SK-N-SH treated with all-trans-retinoic acid at 6 μM for 48 hours (cell line): ENCODE measurements at regions not wholly inside any gene's neighbourhood (a gene's known extent, or its start where the extent isn't known, plus 50 kb on each side); places are given as distances from the start of the nearest gene placed in this dataset.

Experiments used
- ATAC-seq: fragments of 200-7000 bp; cut with Tn5 transposase; 3 replicates; pipeline ENCODE4 v1.9.1; 2020; ENCODE audit warnings: mild to moderate bottlenecking, moderate library complexity
- ARNTL ChIP-seq: fragments of 450-650 bp; formaldehyde crosslinking; IDR thresholded peaks from 2 replicates; pipeline ENCODE4 v1.5.0; 2020; ENCODE audit warnings: low read depth, mild to moderate bottlenecking, moderate library complexity, borderline replicate concordance
- CSDC2 ChIP-seq: fragments of 250-450 bp; sonication (Bioruptor Pico); IDR thresholded peaks from 2 replicates; pipeline ENCODE4 v1.5.0; 2020; ENCODE audit warnings: mild to moderate bottlenecking, moderate library complexity
- CSRNP3 ChIP-seq: fragments of 250-450 bp; sonication (Bioruptor Pico); IDR thresholded peaks from 2 replicates; pipeline ENCODE4 v1.5.1; 2021; ENCODE audit warnings: mild to moderate bottlenecking, moderate library complexity
- ESRRG ChIP-seq: fragments of 250-450 bp; sonication (Bioruptor Pico); IDR thresholded peaks from 2 replicates; pipeline ENCODE4 v1.6.1; 2021; ENCODE audit warnings: mild to moderate bottlenecking
- GLIS3 ChIP-seq: fragments of 250-450 bp; sonication (Bioruptor Pico); IDR thresholded peaks from 2 replicates; pipeline ENCODE4 v1.5.0; 2020; ENCODE audit warnings: mild to moderate bottlenecking, moderate library complexity
- ISL1 ChIP-seq: fragments of 250-450 bp; sonication (Bioruptor Pico); IDR thresholded peaks from 2 replicates; pipeline ENCODE4 v2.1.2; 2022; ENCODE audit warnings: mild to moderate bottlenecking, moderate library complexity
- OSR1 ChIP-seq: fragments of 250-450 bp; sonication (Bioruptor Pico); IDR thresholded peaks from 2 replicates; pipeline ENCODE4 v1.8.0; 2022; ENCODE audit warnings: moderate library complexity, mild to moderate bottlenecking, inconsistent platforms
- PPARA ChIP-seq: fragments of 250-450 bp; sonication (Bioruptor Pico); IDR thresholded peaks from 2 replicates; pipeline ENCODE4 v1.5.0; 2020; ENCODE audit warnings: mild to moderate bottlenecking, borderline replicate concordance
- RARB ChIP-seq: fragments of 250-450 bp; sonication (Bioruptor Pico); IDR thresholded peaks from 2 replicates; pipeline ENCODE4 v1.8.0; 2021; ENCODE audit warnings: mild to moderate bottlenecking, moderate library complexity
- SNAI2 ChIP-seq: fragments of 250-450 bp; sonication (Bioruptor Pico); IDR thresholded peaks from 2 replicates; pipeline ENCODE4 v1.5.0; 2020; ENCODE audit warnings: mild to moderate bottlenecking, moderate library complexity
- TCF4 ChIP-seq: fragments of 250-450 bp; sonication (Bioruptor Pico); IDR thresholded peaks from 2 replicates; pipeline ENCODE4 v1.8.0; 2021; ENCODE audit warnings: mild to moderate bottlenecking, moderate library complexity, borderline replicate concordance
- TOX ChIP-seq: fragments of 250-450 bp; sonication (Bioruptor Pico); IDR thresholded peaks from 2 replicates; pipeline ENCODE4 v1.8.0; 2021; ENCODE audit warnings: mild to moderate bottlenecking, moderate library complexity, borderline replicate concordance
- TSHZ2 ChIP-seq: fragments of 250-450 bp; sonication (Bioruptor Pico); IDR thresholded peaks from 2 replicates; pipeline ENCODE4 v1.5.0; 2020; ENCODE audit warnings: mild to moderate bottlenecking, moderate library complexity
- ZC3H10 ChIP-seq: fragments of 250-450 bp; sonication (Bioruptor Pico); IDR thresholded peaks from 2 replicates; pipeline ENCODE4 v1.5.1; 2021; ENCODE audit warnings: mild to moderate bottlenecking, moderate library complexity
- ZFP3 ChIP-seq: fragments of 250-450 bp; sonication (Bioruptor Pico); IDR thresholded peaks from 2 replicates; pipeline ENCODE4 v1.5.0; 2020; ENCODE audit warnings: mild to moderate bottlenecking, moderate library complexity
- ZFP30 ChIP-seq: fragments of 450-650 bp; formaldehyde crosslinking; IDR thresholded peaks from 2 replicates; pipeline ENCODE4 v1.5.0; 2022; ENCODE audit warnings: mild to moderate bottlenecking, moderate library complexity
- ZNF565 ChIP-seq: fragments of 450-650 bp; formaldehyde crosslinking; conservative IDR thresholded peaks from 2 replicates; pipeline ENCODE4 v1.5.0; 2020; ENCODE audit warnings: low read depth, mild to moderate bottlenecking, moderate library complexity
- ZNF70 ChIP-seq: fragments of 450-650 bp; formaldehyde crosslinking; IDR thresholded peaks from 2 replicates; pipeline ENCODE4 v1.5.0; 2020; ENCODE audit warnings: mild to moderate bottlenecking, moderate library complexity
- ZNF8 ChIP-seq: fragments of 450-650 bp; formaldehyde crosslinking; IDR thresholded peaks from 2 replicates; pipeline ENCODE4 v1.5.0; 2020; ENCODE audit warnings: mild to moderate bottlenecking, moderate library complexity
- TF ChIP-seq, protein P1 (sequence below): fragments of 250-450 bp; sonication (Bioruptor Pico); IDR thresholded peaks from 2 replicates; pipeline ENCODE4 v1.8.0; 2020; ENCODE audit warnings: mild to moderate bottlenecking, moderate library complexity, borderline replicate concordance
- TF ChIP-seq, protein P2 (sequence below): fragments of 250-450 bp; sonication (Bioruptor Pico); IDR thresholded peaks from 2 replicates; pipeline ENCODE4 v1.5.1; 2020; ENCODE audit warnings: low read depth, mild to moderate bottlenecking, moderate library complexity

DNA sequence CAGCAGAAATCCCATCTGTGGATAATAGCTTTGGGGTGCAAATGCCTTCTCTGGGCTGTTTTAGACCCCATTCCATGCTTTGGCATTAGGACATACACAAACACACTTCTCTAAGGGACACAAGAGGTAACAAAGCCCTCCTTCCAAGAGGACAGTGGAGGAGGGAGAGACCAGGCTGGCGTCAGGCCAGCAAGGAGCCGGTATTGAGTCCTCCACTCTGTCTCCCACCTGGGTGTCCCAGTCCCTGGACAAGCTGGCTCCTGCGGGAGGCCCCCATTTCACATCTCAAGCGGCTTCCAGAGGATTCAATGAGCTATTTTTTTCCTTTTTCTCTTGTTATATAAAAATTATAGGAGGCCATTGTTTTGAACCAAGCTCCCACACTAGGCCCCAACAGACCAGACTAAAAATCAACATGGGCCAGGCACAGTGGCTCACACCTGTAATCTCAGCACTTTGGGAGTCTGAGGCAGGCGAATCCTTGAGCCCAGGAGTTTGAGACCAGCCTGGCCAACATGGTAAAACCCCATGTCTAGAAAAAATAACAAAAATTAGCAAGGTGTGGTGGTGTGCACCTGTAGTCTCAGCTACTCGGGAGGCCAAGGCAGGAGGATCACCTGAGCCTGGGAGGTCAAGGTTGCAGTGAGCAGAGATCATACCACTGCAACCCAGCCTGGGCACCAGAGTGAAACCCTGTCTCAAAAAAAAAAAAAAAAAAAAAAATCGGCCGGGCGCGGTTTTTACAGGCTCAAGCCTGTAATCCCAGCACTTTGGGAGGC is 142.9 kb downstream of the TOMM20 start (continued):
- TF ChIP-seq ZC3H10 (CRISPR knock-in tag) (no peak), ESRRG (CRISPR knock-in tag) (no peak), ARNTL (no peak), PPARA (CRISPR knock-in tag) (no peak), OSR1 (no peak), RARB (CRISPR knock-in tag) (no peak), SNAI2 (CRISPR knock-in tag) (no peak)
- TF ChIP-seq, protein P1, sequence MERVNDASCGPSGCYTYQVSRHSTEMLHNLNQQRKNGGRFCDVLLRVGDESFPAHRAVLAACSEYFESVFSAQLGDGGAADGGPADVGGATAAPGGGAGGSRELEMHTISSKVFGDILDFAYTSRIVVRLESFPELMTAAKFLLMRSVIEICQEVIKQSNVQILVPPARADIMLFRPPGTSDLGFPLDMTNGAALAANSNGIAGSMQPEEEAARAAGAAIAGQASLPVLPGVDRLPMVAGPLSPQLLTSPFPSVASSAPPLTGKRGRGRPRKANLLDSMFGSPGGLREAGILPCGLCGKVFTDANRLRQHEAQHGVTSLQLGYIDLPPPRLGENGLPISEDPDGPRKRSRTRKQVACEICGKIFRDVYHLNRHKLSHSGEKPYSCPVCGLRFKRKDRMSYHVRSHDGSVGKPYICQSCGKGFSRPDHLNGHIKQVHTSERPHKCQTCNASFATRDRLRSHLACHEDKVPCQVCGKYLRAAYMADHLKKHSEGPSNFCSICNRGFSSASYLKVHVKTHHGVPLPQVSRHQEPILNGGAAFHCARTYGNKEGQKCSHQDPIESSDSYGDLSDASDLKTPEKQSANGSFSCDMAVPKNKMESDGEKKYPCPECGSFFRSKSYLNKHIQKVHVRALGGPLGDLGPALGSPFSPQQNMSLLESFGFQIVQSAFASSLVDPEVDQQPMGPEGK (CRISPR knock-in tag), result no peak

- TF ChIP-seq TCF4, result no peak
- TF ChIP-seq RARB (CRISPR knock-in tag), result no peak
- TF ChIP-seq GLIS3 (CRISPR knock-in tag), result no peak
- TF ChIP-seq SNAI2 (CRISPR knock-in tag), result no peak
- no peak for TF ChIP-seq ISL1
- ATAC-seq, result no peak
Measured at GRCh38 chr1:234985007-234985370, 143.6 kb downstream of the TOMM20 start.

DNA sequence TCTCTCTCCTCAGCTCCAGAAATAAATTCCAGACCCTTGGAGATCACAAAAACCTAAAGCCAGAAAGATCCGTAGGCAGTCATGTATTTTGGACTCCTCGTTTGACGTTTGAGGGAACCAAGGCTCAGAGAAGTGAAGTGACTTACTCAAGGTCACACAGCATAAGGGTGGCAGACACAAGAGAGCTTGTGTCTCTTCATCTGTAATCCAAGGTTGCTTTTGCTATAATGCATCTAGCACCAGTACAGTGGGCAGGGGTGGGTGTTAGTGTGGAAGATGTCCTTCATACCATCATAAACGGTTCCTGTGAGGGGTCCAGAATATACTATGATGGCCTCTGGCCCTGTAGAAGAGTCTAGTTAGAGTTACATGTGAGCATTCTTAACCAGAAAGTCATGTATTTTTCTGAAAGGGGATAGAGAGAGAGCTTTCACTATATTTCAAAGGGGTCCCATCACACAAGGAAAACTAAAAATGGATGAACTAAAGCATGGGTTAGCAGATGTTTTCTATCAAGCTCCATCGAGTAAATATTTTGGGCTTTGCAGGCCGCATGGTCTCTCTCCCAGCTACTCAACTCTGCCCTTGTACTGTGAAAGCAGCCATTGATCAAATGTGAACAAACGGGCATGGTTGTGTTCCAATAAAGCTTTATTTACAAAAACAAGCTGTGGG is 144.9 kb downstream of the TOMM20 start:
- no peak for TF ChIP-seq ZNF8 (CRISPR knock-in tag)
- no peak for TF ChIP-seq ZNF70 (CRISPR knock-in tag)
- TF ChIP-seq ZC3H10 (CRISPR knock-in tag), result no peak
- TF ChIP-seq CSDC2 (CRISPR knock-in tag), result no peak
- TF ChIP-seq CSRNP3 (CRISPR knock-in tag), result no peak
- no peak for TF ChIP-seq GLIS3 (CRISPR knock-in tag)
- no peak for TF ChIP-seq TSHZ2 (CRISPR knock-in tag)
- no peak for TF ChIP-seq ZNF565 (CRISPR knock-in tag)
- no peak for TF ChIP-seq ISL1
- no peak for TF ChIP-seq RARB (CRISPR knock-in tag)
- TF ChIP-seq TCF4, result no peak
- no peak for TF ChIP-seq TOX (CRISPR knock-in tag)
- TF ChIP-seq, all 23 proteins: peak for 0
- ATAC-seq, result no peak

DNA sequence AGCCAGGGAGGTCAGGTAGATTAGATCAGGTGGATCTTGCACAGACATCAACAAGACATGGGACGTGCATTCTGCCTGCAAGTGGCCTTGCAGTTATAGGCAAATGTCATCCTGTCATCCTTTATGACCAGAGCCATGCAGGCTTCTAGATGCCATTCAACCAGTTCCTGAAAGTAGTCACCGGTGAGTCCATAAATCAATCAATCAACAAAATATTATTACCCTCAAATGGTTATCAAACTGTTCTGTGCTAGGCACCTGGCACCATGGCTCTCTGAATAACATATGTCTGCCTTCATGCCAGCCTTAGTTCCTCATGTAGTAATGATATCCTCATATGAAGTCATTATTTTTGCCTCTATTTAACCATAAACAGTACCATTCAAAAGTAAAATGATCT is 146.9 kb downstream of the TOMM20 start:
- TF ChIP-seq RARB (CRISPR knock-in tag), result no peak
- TF ChIP-seq ARNTL, result no peak
- no peak for TF ChIP-seq ZNF70 (CRISPR knock-in tag)
- no peak for TF ChIP-seq TOX (CRISPR knock-in tag)
- TF ChIP-seq ZNF565 (CRISPR knock-in tag), result no peak
- TF ChIP-seq ZFP30 (CRISPR knock-in tag), result no peak
- TF ChIP-seq ESRRG (CRISPR knock-in tag), result no peak
- TF ChIP-seq TSHZ2 (CRISPR knock-in tag), result no peak
- no peak for TF ChIP-seq CSDC2 (CRISPR knock-in tag)
- no peak for TF ChIP-seq SNAI2 (CRISPR knock-in tag)
- TF ChIP-seq, protein P2, sequence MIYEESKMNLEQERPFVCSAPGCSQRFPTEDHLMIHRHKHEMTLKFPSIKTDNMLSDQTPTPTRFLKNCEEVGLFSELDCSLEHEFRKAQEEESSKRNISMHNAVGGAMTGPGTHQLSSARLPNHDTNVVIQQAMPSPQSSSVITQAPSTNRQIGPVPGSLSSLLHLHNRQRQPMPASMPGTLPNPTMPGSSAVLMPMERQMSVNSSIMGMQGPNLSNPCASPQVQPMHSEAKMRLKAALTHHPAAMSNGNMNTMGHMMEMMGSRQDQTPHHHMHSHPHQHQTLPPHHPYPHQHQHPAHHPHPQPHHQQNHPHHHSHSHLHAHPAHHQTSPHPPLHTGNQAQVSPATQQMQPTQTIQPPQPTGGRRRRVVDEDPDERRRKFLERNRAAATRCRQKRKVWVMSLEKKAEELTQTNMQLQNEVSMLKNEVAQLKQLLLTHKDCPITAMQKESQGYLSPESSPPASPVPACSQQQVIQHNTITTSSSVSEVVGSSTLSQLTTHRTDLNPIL, result no peak
- TF ChIP-seq ZFP3 (CRISPR knock-in tag), result no peak
- no peak for TF ChIP-seq OSR1
- no peak for ATAC-seq
